ENCODE measurements at regions not wholly inside any gene's neighbourhood (a gene's known extent, or its start where the extent isn't known, plus 50 kb on each side); places are given as distances from the start of the nearest gene placed in this dataset.
A peak's percentile ranks its signal among the peaks of the same experiment; 100 is the strongest.
"Not testable (repeated sequence)": the region's sequence is repeated elsewhere in the genome, so short reads cannot be mapped to it uniquely, and the experiment has no call there.

DNA sequence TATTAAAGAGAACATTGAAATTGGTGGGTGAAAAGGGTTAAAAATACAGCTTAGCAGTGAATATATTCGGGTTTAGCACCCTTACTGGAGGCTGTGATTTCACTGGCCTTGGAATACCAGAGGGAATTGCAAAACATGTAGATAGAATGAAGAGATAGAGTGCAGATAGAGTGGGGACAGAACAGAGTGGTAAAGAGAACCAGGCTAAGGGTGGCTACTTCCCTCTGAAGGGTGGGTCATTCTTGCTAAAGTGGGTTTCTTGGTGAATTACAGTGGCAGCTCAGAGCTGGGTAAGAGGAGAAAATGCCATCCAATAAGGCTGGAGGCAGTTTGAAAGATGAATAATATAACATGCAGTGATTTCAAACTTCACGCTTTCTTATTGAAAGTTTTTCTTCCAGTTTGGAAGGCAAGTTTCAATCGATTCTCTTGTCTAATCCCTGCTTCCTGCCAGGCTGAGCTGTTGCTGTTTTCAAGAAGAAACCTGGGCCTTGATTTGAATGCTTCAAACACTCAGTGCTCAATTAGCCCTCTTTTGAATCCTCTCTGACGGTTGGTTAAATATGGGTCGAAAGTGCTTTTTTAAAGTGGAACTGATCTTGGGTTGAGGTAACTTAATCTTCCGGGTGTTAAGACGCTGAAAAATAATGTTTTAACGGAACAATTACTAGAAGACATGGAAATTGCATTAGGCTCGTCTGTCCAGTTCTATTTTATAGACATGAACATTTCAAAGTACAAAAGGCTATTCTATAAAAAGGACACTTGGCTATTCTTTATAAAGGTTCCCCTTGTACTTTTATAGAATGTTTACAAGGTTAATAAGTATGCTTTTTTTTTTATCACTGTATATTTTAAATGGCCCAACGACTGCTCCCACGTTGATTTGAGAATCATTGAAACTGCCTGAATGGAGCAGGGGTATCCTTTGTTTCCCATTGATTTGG lies 203.3 kb downstream of the BCAS1 start:
- no peaks in the 10 kb centered on the region for H3K9me3 ChIP-seq (ENCODE audit: insufficient read depth, low read length)
- TF ChIP-seq, protein P1, sequence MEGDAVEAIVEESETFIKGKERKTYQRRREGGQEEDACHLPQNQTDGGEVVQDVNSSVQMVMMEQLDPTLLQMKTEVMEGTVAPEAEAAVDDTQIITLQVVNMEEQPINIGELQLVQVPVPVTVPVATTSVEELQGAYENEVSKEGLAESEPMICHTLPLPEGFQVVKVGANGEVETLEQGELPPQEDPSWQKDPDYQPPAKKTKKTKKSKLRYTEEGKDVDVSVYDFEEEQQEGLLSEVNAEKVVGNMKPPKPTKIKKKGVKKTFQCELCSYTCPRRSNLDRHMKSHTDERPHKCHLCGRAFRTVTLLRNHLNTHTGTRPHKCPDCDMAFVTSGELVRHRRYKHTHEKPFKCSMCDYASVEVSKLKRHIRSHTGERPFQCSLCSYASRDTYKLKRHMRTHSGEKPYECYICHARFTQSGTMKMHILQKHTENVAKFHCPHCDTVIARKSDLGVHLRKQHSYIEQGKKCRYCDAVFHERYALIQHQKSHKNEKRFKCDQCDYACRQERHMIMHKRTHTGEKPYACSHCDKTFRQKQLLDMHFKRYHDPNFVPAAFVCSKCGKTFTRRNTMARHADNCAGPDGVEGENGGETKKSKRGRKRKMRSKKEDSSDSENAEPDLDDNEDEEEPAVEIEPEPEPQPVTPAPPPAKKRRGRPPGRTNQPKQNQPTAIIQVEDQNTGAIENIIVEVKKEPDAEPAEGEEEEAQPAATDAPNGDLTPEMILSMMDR (IDR thresholded peaks at IDR 0.05; ENCODE audit: insufficient read depth, low read length, poor library complexity, severe bottlenecking) = no peak
- no peak for TF ChIP-seq EZH2phosphoT487 (conservative IDR thresholded peaks at IDR 0.05; ENCODE audit: low read length)
- H3F3A ChIP-seq (ENCODE audit: insufficient read depth) = peaks cover 47% of the 10 kb centered on the region
- no peaks in the 10 kb centered on the region for H4K20me1 ChIP-seq (ENCODE audit: low read depth, low read length)
- H3K4me2 ChIP-seq (ENCODE audit: low read depth, low read length, poor library complexity, severe bottlenecking) = peak overlapping the region; percentile 70
- peak overlapping the region; percentile 87 for H2AFZ ChIP-seq (ENCODE audit: low read depth, low read length, severe bottlenecking)
- peak overlapping the region; percentile 34 for H3K4me3 ChIP-seq (ENCODE audit: insufficient read depth, low read length, poor library complexity, severe bottlenecking)
- H3K79me2 ChIP-seq (ENCODE audit: insufficient read depth, low read length) = no peaks in the 10 kb centered on the region
- H3K36me3 ChIP-seq (ENCODE audit: low read length) = no peaks in the 10 kb centered on the region
- no peaks in the 10 kb centered on the region for H3K9me2 ChIP-seq (replicated peaks; ENCODE audit: insufficient read depth, low read length)
- H3K27me3 ChIP-seq (ENCODE audit: low read length) = no peaks in the 10 kb centered on the region
- H3K9ac ChIP-seq (ENCODE audit: low read length) = peak overlapping the region; percentile 55
- H3K27ac ChIP-seq (ENCODE audit: low read depth, low read length) = peak overlapping the region; percentile 92

DNA sequence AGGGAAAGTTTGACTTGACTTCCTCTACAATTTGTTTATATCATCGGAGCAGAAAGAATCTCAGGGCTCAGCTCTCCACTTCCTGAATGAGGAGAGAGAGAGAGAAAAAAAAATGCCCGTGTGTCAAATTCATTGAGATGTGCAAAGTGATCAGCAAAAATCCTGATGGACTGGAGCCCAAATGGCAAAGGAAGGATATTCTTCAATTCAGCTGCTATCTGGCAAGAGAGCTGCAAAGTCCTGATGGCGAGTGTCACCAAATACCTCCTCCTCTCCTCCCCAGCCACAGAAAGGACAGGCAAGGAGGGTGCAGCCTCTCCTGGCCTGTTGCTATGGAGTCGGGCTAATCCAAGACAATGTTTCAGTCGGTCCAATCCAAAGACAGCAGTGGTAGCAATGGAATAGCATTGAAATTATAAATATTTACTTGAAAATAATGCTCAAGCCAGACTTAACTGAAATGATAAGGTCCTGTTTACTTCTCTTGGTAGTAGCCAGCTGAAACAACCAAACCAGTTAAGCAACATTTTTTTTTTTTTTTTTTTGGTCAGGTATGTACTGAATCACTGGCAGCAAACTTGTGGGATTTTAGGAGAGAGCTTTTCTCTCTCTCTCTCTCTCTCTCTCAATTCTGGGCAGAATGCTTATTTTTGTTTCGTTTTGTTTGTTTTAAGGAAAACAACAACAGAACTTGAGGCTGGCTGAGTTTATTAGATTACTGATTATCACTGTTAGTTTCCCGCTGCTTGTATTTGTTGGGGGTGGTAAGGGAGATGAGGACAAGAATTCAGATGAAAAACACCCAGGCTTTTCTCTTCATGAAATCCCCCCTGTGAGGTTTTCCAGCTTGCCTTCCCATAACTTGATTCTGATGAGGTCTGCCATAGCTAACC lies 204.2 kb downstream of the BCAS1 start:
- H2AFZ ChIP-seq (ENCODE audit: low read depth, low read length, severe bottlenecking) = peak overlapping the region; percentile 87

GRCh38 chr20:53864765-53865683 lies 205.4 kb downstream of the BCAS1 start:
- H3K79me2 ChIP-seq (ENCODE audit: insufficient read depth, low read length); H4K20me1 ChIP-seq (ENCODE audit: low read depth, low read length); H3K36me3 ChIP-seq (ENCODE audit: low read length); H3K27me3 ChIP-seq (ENCODE audit: low read length); H3K9me2 ChIP-seq (replicated peaks; ENCODE audit: insufficient read depth, low read length); H3K9me3 ChIP-seq (ENCODE audit: insufficient read depth, low read length): not testable (repeated sequence)
- peak overlapping the region; percentile 70 for H3K4me2 ChIP-seq (ENCODE audit: low read depth, low read length, poor library complexity, severe bottlenecking)
- peak overlapping the region; percentile 55 for H3K9ac ChIP-seq (ENCODE audit: low read length)
- H3F3A ChIP-seq (ENCODE audit: insufficient read depth) = peaks cover 28% of the 10 kb centered on the region
- peak overlapping the region; percentile 87 for H2AFZ ChIP-seq (ENCODE audit: low read depth, low read length, severe bottlenecking)
- peak overlapping the region; percentile 92 for H3K27ac ChIP-seq (ENCODE audit: low read depth, low read length)
- H3K4me3 ChIP-seq (ENCODE audit: insufficient read depth, low read length, poor library complexity, severe bottlenecking) = peak overlapping the region; percentile 38

More for the DNA sequence above, 204.2 kb downstream of the BCAS1 start:
- Histone ChIP-seq H3K27me3 (ENCODE audit: low read length) (no peaks in the 10 kb centered on the region), H3K9me2 (replicated peaks; ENCODE audit: insufficient read depth, low read length) (no peaks in the 10 kb centered on the region), H3K79me2 (ENCODE audit: insufficient read depth, low read length) (no peaks in the 10 kb centered on the region), H4K20me1 (ENCODE audit: low read depth, low read length) (no peaks in the 10 kb centered on the region), H3K9me3 (ENCODE audit: insufficient read depth, low read length) (no peaks in the 10 kb centered on the region), H3K36me3 (ENCODE audit: low read length) (no peaks in the 10 kb centered on the region), H3K4me3 (ENCODE audit: insufficient read depth, low read length, poor library complexity, severe bottlenecking) (peak overlapping the region; percentile 34), H3K27ac (ENCODE audit: low read depth, low read length) (peak overlapping the region; percentile 92), H3K9ac (ENCODE audit: low read length) (peak overlapping the region; percentile 55), H3F3A (ENCODE audit: insufficient read depth) (peaks cover 39% of the 10 kb centered on the region), H3K4me2 (ENCODE audit: low read depth, low read length, poor library complexity, severe bottlenecking) (peak overlapping the region; percentile 70)
- TF ChIP-seq, protein P1 (IDR thresholded peaks at IDR 0.05; ENCODE audit: insufficient read depth, low read length, poor library complexity, severe bottlenecking) = no peak
- no peak for TF ChIP-seq EZH2phosphoT487 (conservative IDR thresholded peaks at IDR 0.05; ENCODE audit: low read length)

GRCh38 chr20:53863923-53864641 lies 206.3 kb downstream of the BCAS1 start:
- peak overlapping the region; percentile 70 for H3K4me2 ChIP-seq (ENCODE audit: low read depth, low read length, poor library complexity, severe bottlenecking)
- not testable (repeated sequence) for H3K9me3 ChIP-seq (ENCODE audit: insufficient read depth, low read length); H3K36me3 ChIP-seq (ENCODE audit: low read length); H3K27me3 ChIP-seq (ENCODE audit: low read length); H3K79me2 ChIP-seq (ENCODE audit: insufficient read depth, low read length); H3K9me2 ChIP-seq (replicated peaks; ENCODE audit: insufficient read depth, low read length); H2AFZ ChIP-seq (ENCODE audit: low read depth, low read length, severe bottlenecking); H4K20me1 ChIP-seq (ENCODE audit: low read depth, low read length)
- peaks cover 22% of the 10 kb centered on the region for H3F3A ChIP-seq (ENCODE audit: insufficient read depth)
- peak overlapping the region; percentile 38 for H3K4me3 ChIP-seq (ENCODE audit: insufficient read depth, low read length, poor library complexity, severe bottlenecking)
- peak overlapping the region; percentile 92 for H3K27ac ChIP-seq (ENCODE audit: low read depth, low read length)
- H3K9ac ChIP-seq (ENCODE audit: low read length) = peak overlapping the region; percentile 55

- not testable (repeated sequence) for H3K9ac ChIP-seq (ENCODE audit: low read length); H3K27ac ChIP-seq (ENCODE audit: low read depth, low read length); H3K27me3 ChIP-seq (ENCODE audit: low read length); H3K79me2 ChIP-seq (ENCODE audit: insufficient read depth, low read length); H4K20me1 ChIP-seq (ENCODE audit: low read depth, low read length); H3K4me3 ChIP-seq (ENCODE audit: insufficient read depth, low read length, poor library complexity, severe bottlenecking); H3K9me3 ChIP-seq (ENCODE audit: insufficient read depth, low read length); H3K9me2 ChIP-seq (replicated peaks; ENCODE audit: insufficient read depth, low read length); H2AFZ ChIP-seq (ENCODE audit: low read depth, low read length, severe bottlenecking); H3K36me3 ChIP-seq (ENCODE audit: low read length)
- Histone ChIP-seq H3K4me2 (ENCODE audit: low read depth, low read length, poor library complexity, severe bottlenecking) (peak overlapping the region; percentile 70), H3F3A (ENCODE audit: insufficient read depth) (peaks cover 22% of the 10 kb centered on the region)
These were observed 206.9 kb downstream of the BCAS1 start for GRCh38 chr20:53863535-53863922.

Data from SU-DHL-6 (cell line).